GM12892 (cell line): ENCODE measurements at regions not wholly inside any gene's neighbourhood (a gene's known extent, or its start where the extent isn't known, plus 50 kb on each side); places are given as distances from the start of the nearest gene placed in this dataset.

Source experiments
- POLR2A ChIP-seq: IDR thresholded peaks from 2 replicates; pipeline ENCODE4 v1.6.1; 2011; ENCODE audit warnings: low read depth, low read length, control low read depth
- POLR2AphosphoS5 ChIP-seq: IDR thresholded peaks from 2 replicates; pipeline ENCODE4 v1.6.1; 2011; ENCODE audit warnings: low read depth, low read length, control low read depth
- TAF1 ChIP-seq: IDR thresholded peaks from 2 replicates; pipeline ENCODE4 v1.6.1; 2011; ENCODE audit warnings: low read depth, mild to moderate bottlenecking, control low read depth, low read length, borderline replicate concordance

DNA sequence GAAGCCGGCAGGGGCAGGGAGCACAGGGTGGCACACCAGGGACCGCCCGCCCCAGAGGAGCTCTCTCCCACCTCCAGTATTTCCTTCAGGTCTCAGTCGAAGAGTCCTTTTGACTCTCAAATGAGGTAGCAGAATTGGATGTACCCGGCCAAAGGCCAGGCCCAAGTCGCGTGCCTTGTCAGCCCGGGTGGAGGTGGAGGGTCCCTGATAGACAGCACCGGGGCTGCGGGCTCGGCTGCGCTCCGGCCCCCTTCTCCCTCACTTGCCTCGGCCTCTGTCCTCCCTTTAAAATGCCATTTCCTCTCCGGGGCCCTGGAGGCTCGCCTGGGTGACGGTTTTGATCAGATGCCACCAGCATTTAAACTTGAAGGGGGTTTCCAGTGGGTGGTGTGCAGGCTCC, 198.9 kb upstream of the SOX11 start:
- TF ChIP-seq POLR2A (no peak), POLR2AphosphoS5 (no peak), TAF1 (no peak)
